ENCODE measurements at regions not wholly inside any gene's neighbourhood (a gene's known extent, or its start where the extent isn't known, plus 50 kb on each side); places are given as distances from the start of the nearest gene placed in this dataset.

- TF ChIP-seq, protein P1, sequence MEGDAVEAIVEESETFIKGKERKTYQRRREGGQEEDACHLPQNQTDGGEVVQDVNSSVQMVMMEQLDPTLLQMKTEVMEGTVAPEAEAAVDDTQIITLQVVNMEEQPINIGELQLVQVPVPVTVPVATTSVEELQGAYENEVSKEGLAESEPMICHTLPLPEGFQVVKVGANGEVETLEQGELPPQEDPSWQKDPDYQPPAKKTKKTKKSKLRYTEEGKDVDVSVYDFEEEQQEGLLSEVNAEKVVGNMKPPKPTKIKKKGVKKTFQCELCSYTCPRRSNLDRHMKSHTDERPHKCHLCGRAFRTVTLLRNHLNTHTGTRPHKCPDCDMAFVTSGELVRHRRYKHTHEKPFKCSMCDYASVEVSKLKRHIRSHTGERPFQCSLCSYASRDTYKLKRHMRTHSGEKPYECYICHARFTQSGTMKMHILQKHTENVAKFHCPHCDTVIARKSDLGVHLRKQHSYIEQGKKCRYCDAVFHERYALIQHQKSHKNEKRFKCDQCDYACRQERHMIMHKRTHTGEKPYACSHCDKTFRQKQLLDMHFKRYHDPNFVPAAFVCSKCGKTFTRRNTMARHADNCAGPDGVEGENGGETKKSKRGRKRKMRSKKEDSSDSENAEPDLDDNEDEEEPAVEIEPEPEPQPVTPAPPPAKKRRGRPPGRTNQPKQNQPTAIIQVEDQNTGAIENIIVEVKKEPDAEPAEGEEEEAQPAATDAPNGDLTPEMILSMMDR (IDR thresholded peaks at IDR 0.05; ENCODE audit: insufficient read depth, low read depth, low read length), result no peak
- Histone ChIP-seq H3K36me3 (ENCODE audit: control insufficient read depth, insufficient read depth, low read length) (no peaks in the 10 kb centered on the region), H3K4me3 (ENCODE audit: low read depth, low read length) (no peak overlapping the region), H3K27me3 (ENCODE audit: control insufficient read depth, insufficient read depth, low read length) (no peaks in the 10 kb centered on the region)
- ChIA-PET CTCF (no interaction called here), POLR2A (no interaction called here)
- DNase-seq (ENCODE audit: low read depth), result no peak
These were observed 263.1 kb downstream of the GUCY2F start for GRCh38 chrX:109218761-109219160.

DNA sequence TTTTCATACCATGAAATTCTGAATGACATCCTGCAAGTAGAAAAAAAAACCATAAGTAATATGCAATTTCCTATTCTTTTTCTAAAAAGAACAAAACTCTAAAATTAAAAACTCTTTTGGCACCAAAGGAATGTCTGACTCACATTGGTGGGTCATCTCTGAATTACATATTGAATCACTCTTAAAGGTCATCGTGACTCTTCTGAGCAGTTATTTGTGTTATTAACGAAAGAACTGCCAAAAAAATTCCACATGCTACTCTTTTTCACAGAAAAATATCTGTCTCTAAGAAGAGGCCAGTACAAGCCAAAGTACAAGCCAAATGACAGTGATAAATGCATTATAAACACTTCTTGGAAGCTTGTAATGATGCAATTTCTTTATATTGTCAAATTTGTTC, 282.2 kb downstream of the GUCY2F start:
- TF ChIP-seq, protein P1 (IDR thresholded peaks at IDR 0.05; ENCODE audit: insufficient read depth, low read depth, low read length), result no peak
- Histone ChIP-seq H3K4me3 (ENCODE audit: low read depth, low read length) (no peak overlapping the region), H3K27me3 (ENCODE audit: control insufficient read depth, insufficient read depth, low read length) (no peaks in the 10 kb centered on the region), H3K36me3 (ENCODE audit: control insufficient read depth, insufficient read depth, low read length) (no peaks in the 10 kb centered on the region)
- no peak for DNase-seq (ENCODE audit: low read depth)
- ChIA-PET CTCF (no interaction called here), POLR2A (no interaction called here)

DNA sequence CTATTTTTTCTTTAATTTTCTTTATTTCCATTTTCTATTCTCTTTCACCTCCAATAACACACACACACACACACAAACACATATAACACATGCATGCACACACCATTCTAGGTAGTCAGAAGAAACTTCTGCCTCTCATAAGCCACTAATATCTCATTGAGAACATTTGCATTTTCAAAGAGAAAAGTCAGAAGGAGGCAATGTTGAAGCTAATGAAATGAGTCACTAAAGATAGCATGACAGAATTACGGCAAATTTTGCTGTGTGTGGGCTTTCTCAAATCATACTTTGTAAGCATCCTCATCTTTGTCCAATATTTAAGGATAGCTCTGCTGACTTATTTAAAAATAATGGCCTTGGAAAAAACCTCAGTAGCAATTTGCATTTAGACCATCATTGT, 291.3 kb downstream of the GUCY2F start:
- Histone ChIP-seq H3K36me3 (ENCODE audit: control insufficient read depth, insufficient read depth, low read length) (no peaks in the 10 kb centered on the region), H3K4me3 (ENCODE audit: low read depth, low read length) (no peak overlapping the region), H3K27me3 (ENCODE audit: control insufficient read depth, insufficient read depth, low read length) (no peaks in the 10 kb centered on the region)
- DNase-seq (ENCODE audit: low read depth), result no peak
- CTCF ChIA-PET, result no interaction called here
- TF ChIP-seq, protein P1 (IDR thresholded peaks at IDR 0.05; ENCODE audit: insufficient read depth, low read depth, low read length), result no peak
- POLR2A ChIA-PET, result no interaction called here

- H3K36me3 ChIP-seq (ENCODE audit: control insufficient read depth, insufficient read depth, low read length), result no peaks in the 10 kb centered on the region
- H3K4me3 ChIP-seq (ENCODE audit: low read depth, low read length), result no peak overlapping the region
- TF ChIP-seq, protein P1 (IDR thresholded peaks at IDR 0.05; ENCODE audit: insufficient read depth, low read depth, low read length), result no peak
- ChIA-PET POLR2A (no interaction called here), CTCF (no interaction called here)
- DNase-seq (ENCODE audit: low read depth), result no peak
- no peaks in the 10 kb centered on the region for H3K27me3 ChIP-seq (ENCODE audit: control insufficient read depth, insufficient read depth, low read length)
These were observed 294.3 kb downstream of the GUCY2F start for GRCh38 chrX:109187473-109188168.

GRCh38 chrX:109186939-109187338, 294.9 kb downstream of the GUCY2F start:
- ChIA-PET POLR2A (no interaction called here), CTCF (no interaction called here)
- no peak for DNase-seq (ENCODE audit: low read depth)
- Histone ChIP-seq H3K36me3 (ENCODE audit: control insufficient read depth, insufficient read depth, low read length) (no peaks in the 10 kb centered on the region), H3K27me3 (ENCODE audit: control insufficient read depth, insufficient read depth, low read length) (no peaks in the 10 kb centered on the region), H3K4me3 (ENCODE audit: low read depth, low read length) (no peak overlapping the region)
- TF ChIP-seq, protein P1 (IDR thresholded peaks at IDR 0.05; ENCODE audit: insufficient read depth, low read depth, low read length), result no peak
